IMR-90 (cell line): ENCODE measurements at regions not wholly inside any gene's neighbourhood (a gene's known extent, or its start where the extent isn't known, plus 50 kb on each side); places are given as distances from the start of the nearest gene placed in this dataset.

Source experiments
- ATAC-seq: fragments of 200-7000 bp; cut with Tn5 transposase; 2 replicates; pipeline ENCODE4 v1.9.1; 2020; ENCODE audit warnings: low read depth, mild to moderate bottlenecking, moderate library complexity
- BruUV-seq: library from RNA; stranded (reverse); fragments of 400-500 nt; replicated peaks from 2 replicates; lab custom pipeline; 2021; lab: Mats Ljungman, UMichigan
- CTCF ChIA-PET: fragments of 300-600 bp; formaldehyde crosslinking; extraction: SDS; loops from one replicate; lab custom pipeline; 2021; ENCODE audit warnings: antibody characterized with exemption; lab: Yijun Ruan, JAX
- POLR2A ChIA-PET: fragments of 300-600 bp; sonication (Branson Sonifier 250); formaldehyde crosslinking; loops from one replicate; lab custom pipeline; 2022; ENCODE audit warnings: antibody characterized with exemption; ENCODE audit not compliant: unreplicated experiment; lab: Charles Lee
- DNase-seq: peaks from one replicate; pipeline ENCODE4 v3.0.0; 2013
- H2AFZ ChIP-seq: replicated peaks from 2 replicates; pipeline ENCODE3; 2013; ENCODE audit warnings: low read length, mild to moderate bottlenecking; ENCODE audit not compliant: poor library complexity
- H2AK5ac ChIP-seq: 2 replicates; pipeline ENCODE4 v1.6.1; 2013; ENCODE audit warnings: low read depth, low read length, inconsistent platforms
- H2AK9ac ChIP-seq: replicated peaks from 2 replicates; pipeline ENCODE3; 2013; ENCODE audit warnings: mild to moderate bottlenecking, low read depth, low read length, moderate library complexity; ENCODE audit not compliant: poor library complexity
- H2BK120ac ChIP-seq: 2 replicates; pipeline ENCODE4 v1.6.1; 2013; ENCODE audit warnings: low read depth, low read length, inconsistent platforms
- H2BK15ac ChIP-seq: 3 replicates; pipeline ENCODE4 v1.6.1; 2013; ENCODE audit warnings: low read depth, low read length, inconsistent platforms
- H2BK20ac ChIP-seq: 2 replicates; pipeline ENCODE4 v1.6.1; 2013; ENCODE audit warnings: low read depth, mild to moderate bottlenecking, inconsistent platforms, low read length, moderate library complexity
- H2BK5ac ChIP-seq: 2 replicates; pipeline ENCODE4 v1.6.1; 2013; ENCODE audit warnings: mild to moderate bottlenecking, low read depth, low read length, inconsistent platforms; ENCODE audit not compliant: poor library complexity, severe bottlenecking
- H3K14ac ChIP-seq: replicated peaks from 2 replicates; pipeline ENCODE4 v1.6.1; 2013; ENCODE audit warnings: low read depth, low read length, inconsistent platforms
- H3K18ac ChIP-seq: 2 replicates; pipeline ENCODE4 v1.6.1; 2013; ENCODE audit warnings: low read depth, low read length, control low read depth
- H3K23ac ChIP-seq: 2 replicates; pipeline ENCODE4 v1.6.1; 2013; ENCODE audit warnings: low read depth, low read length, inconsistent platforms
- H3K27ac ChIP-seq: 2 replicates; pipeline ENCODE4 v1.5.1; 2013; ENCODE audit warnings: mild to moderate bottlenecking, control low read depth, low read length; ENCODE audit not compliant: insufficient read depth
- H3K27me3 ChIP-seq: 2 replicates; pipeline ENCODE4 v1.6.1; 2013; ENCODE audit warnings: low read length; ENCODE audit not compliant: control insufficient read depth, insufficient read depth
- H3K36me3 ChIP-seq: 2 replicates; pipeline ENCODE4 v1.6.1; 2013; ENCODE audit warnings: low read length, mixed read lengths; ENCODE audit not compliant: control insufficient read depth, insufficient read depth
- H3K4ac ChIP-seq: 2 replicates; pipeline ENCODE4 v1.6.1; 2013; ENCODE audit warnings: low read depth, low read length, inconsistent platforms
- H3K4me1 ChIP-seq: 2 replicates; pipeline ENCODE4 v1.6.1; 2013; ENCODE audit warnings: low read length, mixed read lengths; ENCODE audit not compliant: control insufficient read depth, insufficient read depth
- H3K4me2 ChIP-seq: 2 replicates; pipeline ENCODE4 v1.6.1; 2013; ENCODE audit warnings: low read depth, mild to moderate bottlenecking, control low read depth, low read length, moderate library complexity
- H3K4me3 ChIP-seq: 2 replicates; pipeline ENCODE4 v1.5.1; 2013; ENCODE audit warnings: low read depth, mild to moderate bottlenecking, control low read depth, low read length, moderate library complexity; ENCODE audit not compliant: insufficient read depth
- H3K56ac ChIP-seq: 2 replicates; pipeline ENCODE4 v1.6.1; 2013; ENCODE audit warnings: low read length, inconsistent platforms; ENCODE audit not compliant: insufficient read depth; ENCODE audit errors: extremely low read depth
- H3K79me1 ChIP-seq, 2 experiments: 2 replicates each; pipeline ENCODE4 v1.6.1; 2013; ENCODE audit warnings: low read length in 2 of 2, inconsistent platforms in 1 of 2, low read depth in 1 of 2
- H3K9ac ChIP-seq: 2 replicates; pipeline ENCODE4 v1.6.1; 2013; ENCODE audit warnings: low read depth, low read length, control low read depth
- H3K9me1 ChIP-seq: 2 replicates; pipeline ENCODE4 v1.6.1; 2013; ENCODE audit warnings: low read length, inconsistent platforms; ENCODE audit not compliant: insufficient read depth
- H3K9me3 ChIP-seq: 2 replicates; pipeline ENCODE4 v1.6.1; 2013; ENCODE audit warnings: low read length; ENCODE audit not compliant: control insufficient read depth, insufficient read depth
- H4K20me1 ChIP-seq: 2 replicates; pipeline ENCODE4 v1.6.1; 2013; ENCODE audit warnings: low read length, inconsistent platforms; ENCODE audit not compliant: insufficient read depth
- H4K5ac ChIP-seq: 2 replicates; pipeline ENCODE4 v1.6.1; 2013; ENCODE audit warnings: mild to moderate bottlenecking, low read depth, low read length, control low read depth
- H4K8ac ChIP-seq, 2 experiments: 2 replicates each; pipeline ENCODE4 v1.6.1; 2013; ENCODE audit warnings: low read depth in 2 of 2, low read length in 2 of 2, control low read depth in 1 of 2, inconsistent platforms in 1 of 2
- H4K91ac ChIP-seq: 2 replicates; pipeline ENCODE4 v1.6.1; 2013; ENCODE audit warnings: low read depth, low read length, inconsistent platforms; ENCODE audit not compliant: insufficient read depth
- CEBPB ChIP-seq: IDR thresholded peaks from 2 replicates; pipeline ENCODE4 v1.6.1; 2012; ENCODE audit warnings: low read depth, low read length, improper control_type of control experiment
- CHD1 ChIP-seq: IDR thresholded peaks from 2 replicates; pipeline ENCODE4 v1.6.1; 2012; ENCODE audit warnings: low read depth, low read length, improper control_type of control experiment
- MXI1 ChIP-seq: IDR thresholded peaks from 2 replicates; pipeline ENCODE4 v1.6.1; 2012; ENCODE audit warnings: low read depth, mild to moderate bottlenecking, low read length, moderate library complexity, borderline replicate concordance
- NFE2L2 ChIP-seq: fragments of 150-350 bp; IDR thresholded peaks from 2 replicates; pipeline ENCODE4 v1.6.1; 2016; ENCODE audit warnings: low read depth, mild to moderate bottlenecking, low read length
- RCOR1 ChIP-seq: IDR thresholded peaks from 2 replicates; pipeline ENCODE4 v1.6.1; 2012; ENCODE audit warnings: mild to moderate bottlenecking, low read length, improper control_type of control experiment; ENCODE audit not compliant: insufficient replicate concordance
- RFX5 ChIP-seq: IDR thresholded peaks from 2 replicates; pipeline ENCODE4 v1.8.0; 2012; ENCODE audit warnings: low read depth, mild to moderate bottlenecking, low read length, moderate library complexity
- USF2 ChIP-seq: fragments of 150-350 bp; IDR thresholded peaks from 2 replicates; pipeline ENCODE4 v1.6.1; 2017; ENCODE audit warnings: mild to moderate bottlenecking, antibody characterized with exemption, low read length, low read depth
- WGBS, 2 experiments: methylation state at CpG; one replicate each; pipeline versions ENCODE4 v1.1.5 to v1.1.7; 2013; ENCODE audit warnings: missing lambda C conversion rate in 2 of 2; ENCODE audit not compliant: insufficient read length in 1 of 2; ENCODE audit errors: extremely low coverage in 2 of 2; 5-methylcytosine and 5-hydroxymethylcytosine counted together
- dilution Hi-C: fragments of 300-500 bp; cut with HindIII; formaldehyde crosslinking; loops from one replicate; pipeline ENCODE4 v1.14.3; 2018; ENCODE audit warnings: low sequenced_read_pairs; ENCODE audit not compliant: unreplicated experiment
- in situ Hi-C: fragments of 300-500 bp; cut with MboI; formaldehyde crosslinking; loops from 3 replicates; pipeline ENCODE4 v1.14.3; 2019; ENCODE audit warnings: low sequenced_read_pairs, inconsistent platforms, mixed read lengths
- intact Hi-C: fragments of 100-400 bp; cut with micrococcal nuclease; formaldehyde crosslinking; loops from 2 replicates; pipeline ENCODE4 v1.10.0; 2022

DNA sequence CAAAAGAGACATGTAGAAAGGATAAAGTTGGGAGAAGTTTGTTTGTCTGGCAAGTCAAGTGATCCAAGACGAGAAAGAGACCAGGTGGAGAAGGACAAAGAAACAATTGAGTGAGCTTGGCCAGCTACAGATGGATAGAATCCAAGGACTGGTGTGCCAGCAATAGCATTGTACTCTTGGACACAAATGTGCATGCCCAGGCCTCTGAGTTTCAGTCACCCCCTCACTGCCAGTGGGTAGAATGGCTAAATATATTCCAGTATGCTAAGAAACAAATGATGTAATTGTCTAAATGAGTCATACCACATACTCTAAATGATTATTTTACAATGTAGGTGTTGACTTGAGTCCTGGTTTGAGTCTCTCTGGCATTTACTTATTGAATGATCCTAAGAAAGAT, 881.3 kb downstream of the LRRTM4 start:
- H3K18ac ChIP-seq, result no peak overlapping the region
- H3K4me1 ChIP-seq, result no peaks in the 10 kb centered on the region
- in situ Hi-C loops (no loop called here), dilution Hi-C loops (no loop called here), intact Hi-C loops (no loop called here)
- TF ChIP-seq CHD1 (no peak), USF2 (no peak), RCOR1 (no peak), MXI1 (no peak), CEBPB (no peak), NFE2L2 (no peak), RFX5 (no peak)
- no peak overlapping the region for H2BK15ac ChIP-seq
- H3K4me2 ChIP-seq, result no peak overlapping the region
- no peak overlapping the region for H2BK120ac ChIP-seq
- no peak overlapping the region for H2BK20ac ChIP-seq
- H3K27me3 ChIP-seq, result no peaks in the 10 kb centered on the region
- no peak overlapping the region for H4K8ac ChIP-seq
- no peak overlapping the region for H3K56ac ChIP-seq
- H3K4me3 ChIP-seq, result no peak overlapping the region
- no peak overlapping the region for H3K27ac ChIP-seq
- no peak overlapping the region for H2AK5ac ChIP-seq
- H3K9me3 ChIP-seq, result peaks cover 2% of the 10 kb centered on the region; the same call in 1 of the 2 replicates
- WGBS, 2 experiments, result 60% methylated on average over 1 of the region's 1 CpG; no CpG with 5 or more reads in 1 of the 2 experiments
- no TSS peak for BruUV-seq
- no peak overlapping the region for H2BK5ac ChIP-seq
- no peaks in the 10 kb centered on the region for H3K9me1 ChIP-seq
- no peak overlapping the region for H4K5ac ChIP-seq
- no peak overlapping the region for H3K14ac ChIP-seq
- no peak overlapping the region for H3K4ac ChIP-seq
- H2AK9ac ChIP-seq, result no peak overlapping the region
- H3K23ac ChIP-seq, result no peak overlapping the region
- POLR2A ChIA-PET, result no interaction called here
- no peaks in the 10 kb centered on the region for H3K79me1 ChIP-seq
- H2AFZ ChIP-seq, result no peak overlapping the region
- CTCF ChIA-PET, result no interaction called here
- no peak overlapping the region for H4K91ac ChIP-seq
- no peaks in the 10 kb centered on the region for H3K36me3 ChIP-seq
- DNase-seq, result no peak
- ATAC-seq, result no peak
- no peak overlapping the region for H3K9ac ChIP-seq
- H4K20me1 ChIP-seq, result no peaks in the 10 kb centered on the region
